Stimulated activated naive CD8-positive, alpha-beta T cell treated with anti-CD3 and anti-CD28 coated beads, Interleukin-15, amount 100 ng/mL, for 72 hours (primary cell): ENCODE measurements at regions not wholly inside any gene's neighbourhood (a gene's known extent, or its start where the extent isn't known, plus 50 kb on each side); places are given as distances from the start of the nearest gene placed in this dataset.

ENCODE experiments used
- ATAC-seq: fragments of 150-1000 bp; cut with Tn5 transposase; 2 replicates; pipeline ENCODE4 v1.10.0; 2021; ENCODE audit warnings: mild to moderate bottlenecking, moderate library complexity
- DNase-seq, 2 donors: peaks; one replicate each; pipeline ENCODE4 v3.0.0; 2021 to 2022
- H3K27ac Mint-ChIP-seq, 2 donors: one replicate each; pipeline ENCODE4 v1.8.0; 2022; ENCODE audit warnings: mild to moderate bottlenecking in 2 of 2, mixed read lengths in 2 of 2, moderate library complexity in 2 of 2
- H3K27me3 Mint-ChIP-seq: one replicate; pipeline ENCODE4 v1.8.0; 2022; ENCODE audit warnings: mixed read lengths
- H3K4me1 Mint-ChIP-seq: one replicate; pipeline ENCODE4 v1.8.0; 2022; ENCODE audit warnings: mild to moderate bottlenecking, mixed read lengths
- H3K4me3 Mint-ChIP-seq, 2 donors: one replicate each; pipeline ENCODE4 v1.8.0; 2022; ENCODE audit warnings: mild to moderate bottlenecking in 2 of 2, mixed read lengths in 2 of 2, moderate library complexity in 1 of 2
- H3K9me3 Mint-ChIP-seq, 2 donors: one replicate each; pipeline ENCODE4 v1.8.0; 2022; ENCODE audit warnings: mixed read lengths in 2 of 2

DNA sequence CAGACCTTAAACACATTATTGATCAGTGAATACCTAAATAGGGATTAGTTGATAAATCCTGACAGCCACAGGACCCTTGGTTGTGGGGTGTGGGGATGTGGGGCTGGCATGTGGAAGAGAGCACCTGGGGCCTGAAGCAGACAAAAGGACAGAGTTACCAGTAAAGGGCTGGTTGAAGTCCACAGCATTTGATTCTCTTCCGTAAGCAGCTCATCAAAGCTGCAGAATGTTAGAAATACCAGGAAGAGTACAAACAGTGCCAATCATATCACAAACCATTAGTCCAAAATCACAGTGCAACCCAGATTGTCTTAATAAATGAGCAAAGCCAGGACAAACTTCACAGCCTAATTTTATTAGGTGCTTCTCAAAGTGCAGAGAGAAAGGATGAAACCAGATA, 92.5 kb upstream of the KL start:
- Mint-ChIP-seq H3K27ac (no peak overlapping the region), H3K4me3 (no peak overlapping the region)
- ATAC-seq, result no peak

DNA sequence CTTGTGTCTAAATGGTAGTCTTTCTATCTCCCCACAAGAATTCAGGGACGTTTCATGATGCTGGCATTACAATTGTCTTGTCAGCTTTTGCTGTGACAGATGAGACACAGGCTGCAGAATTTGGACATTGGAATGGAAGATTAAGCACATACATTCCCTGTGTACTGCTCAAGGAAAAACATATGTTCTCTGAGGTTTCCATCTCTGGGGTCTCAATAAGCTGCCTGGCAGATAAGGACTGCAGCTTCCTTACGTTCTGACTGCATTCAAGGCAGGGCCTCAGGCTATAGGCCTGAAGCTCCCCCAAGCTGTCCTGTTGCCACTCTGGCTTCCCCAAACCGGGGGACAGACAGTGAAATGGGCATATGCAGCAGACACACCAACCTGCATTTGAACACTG, 91.3 kb upstream of the KL start:
- DNase-seq (no peak), ATAC-seq (no peak)
- Mint-ChIP-seq H3K9me3 (no peaks in the 10 kb centered on the region), H3K4me1 (no peaks in the 10 kb centered on the region), H3K27me3 (no peaks in the 10 kb centered on the region), H3K27ac (no peak overlapping the region), H3K4me3 (no peak overlapping the region)

More for the DNA sequence above, 92.5 kb upstream of the KL start:
- no peak for DNase-seq
- Mint-ChIP-seq H3K27me3 (no peaks in the 10 kb centered on the region), H3K4me1 (peaks cover under 1% of the 10 kb centered on the region), H3K9me3 (no peaks in the 10 kb centered on the region)

DNA sequence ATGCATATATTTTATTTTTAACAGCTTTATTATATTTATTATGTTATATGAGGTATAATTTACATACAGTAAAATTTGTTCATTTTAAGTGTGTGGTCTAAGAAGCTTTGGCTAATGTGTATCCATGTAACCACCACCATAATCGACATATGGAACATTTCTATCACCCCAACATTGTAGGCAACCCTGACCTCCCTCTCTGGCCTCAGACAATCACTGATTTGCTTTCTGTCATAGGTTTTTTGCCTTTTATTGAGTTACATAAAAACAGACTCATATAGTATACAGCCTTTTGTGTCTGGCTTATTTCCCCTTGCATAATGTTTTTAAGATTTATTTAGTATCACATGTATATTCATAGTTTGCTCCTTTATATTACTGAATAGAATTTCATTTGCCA, 90.7 kb upstream of the KL start:
- H3K27ac Mint-ChIP-seq, result no peak overlapping the region
- no peaks in the 10 kb centered on the region for H3K9me3 Mint-ChIP-seq
- no peaks in the 10 kb centered on the region for H3K27me3 Mint-ChIP-seq
- no peaks in the 10 kb centered on the region for H3K4me1 Mint-ChIP-seq
- no peak overlapping the region for H3K4me3 Mint-ChIP-seq
- ATAC-seq (no peak), DNase-seq (no peak)

DNA sequence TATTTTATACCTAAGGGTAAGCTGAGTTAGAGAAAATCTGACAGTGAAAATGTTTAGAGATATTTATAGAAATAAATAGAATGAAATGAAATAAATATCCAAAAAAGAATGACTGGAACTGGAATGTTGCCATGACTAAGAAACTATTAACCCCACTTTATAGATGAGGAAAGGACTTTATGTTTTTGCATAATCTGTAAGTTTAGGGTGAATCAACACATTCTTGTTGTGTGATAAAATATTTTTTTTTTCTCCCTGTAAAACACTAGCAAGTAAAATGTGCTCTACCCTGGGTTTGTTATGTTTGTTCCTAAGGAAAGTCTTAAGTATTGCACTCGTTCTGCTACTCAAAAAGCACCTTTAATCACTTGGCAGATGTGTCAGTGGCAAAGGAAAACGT, 83.8 kb upstream of the KL start:
- H3K27ac Mint-ChIP-seq, result no peak overlapping the region
- peaks cover 5 to 14% of the 10 kb centered on the region in 2 donors for H3K9me3 Mint-ChIP-seq
- peaks cover 36% of the 10 kb centered on the region for H3K27me3 Mint-ChIP-seq
- ATAC-seq (no peak), DNase-seq (no peak)
- H3K4me1 Mint-ChIP-seq, result no peaks in the 10 kb centered on the region
- no peak overlapping the region for H3K4me3 Mint-ChIP-seq

DNA sequence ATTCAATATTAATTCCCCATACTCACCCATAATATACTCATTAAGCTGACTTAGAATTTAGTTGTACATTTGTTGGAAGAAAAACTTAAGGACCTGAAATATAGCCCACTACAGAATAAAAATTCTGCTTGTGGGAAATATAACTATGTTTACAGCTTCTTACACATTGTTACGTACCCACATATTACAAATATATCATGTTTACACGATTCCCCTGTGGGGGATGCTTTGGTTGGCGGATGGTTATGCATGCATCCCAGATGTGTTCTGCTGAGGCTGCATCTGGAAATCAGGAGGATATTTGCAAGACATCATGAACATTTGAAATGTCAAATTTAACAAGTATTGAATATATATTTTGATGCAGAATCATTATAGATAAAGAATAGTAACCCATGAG, 79.5 kb upstream of the KL start:
- Mint-ChIP-seq H3K9me3 (peaks cover 5 to 6% of the 10 kb centered on the region in 2 donors), H3K4me3 (no peak overlapping the region), H3K27ac (no peak overlapping the region), H3K4me1 (peaks cover 15% of the 10 kb centered on the region), H3K27me3 (peaks cover 40% of the 10 kb centered on the region)
- DNase-seq (no peak), ATAC-seq (no peak)

DNA sequence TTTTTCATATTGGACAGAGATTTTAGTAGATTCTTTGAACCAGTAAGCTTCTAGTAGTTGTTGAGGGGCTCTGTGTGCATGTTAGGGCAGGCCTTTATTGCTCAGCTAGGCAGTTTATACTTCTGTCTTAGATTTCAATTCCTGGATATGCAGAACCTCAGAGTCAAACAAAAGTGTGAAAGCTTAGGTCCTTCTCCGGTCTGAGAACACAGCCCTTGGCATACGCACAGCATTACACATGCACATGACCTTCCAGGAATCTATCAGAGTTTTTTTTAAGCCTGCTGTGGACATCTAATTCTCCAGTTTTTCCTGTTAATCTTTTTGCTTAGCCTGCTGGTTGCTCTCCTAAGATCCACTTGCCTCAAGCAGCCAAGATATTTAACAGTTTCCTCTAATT, 77.9 kb upstream of the KL start:
- Mint-ChIP-seq H3K27ac (no peak overlapping the region), H3K9me3 (no peaks in the 10 kb centered on the region), H3K4me1 (peaks cover 17% of the 10 kb centered on the region), H3K27me3 (peaks cover 37% of the 10 kb centered on the region), H3K4me3 (no peak overlapping the region)
- no peak for ATAC-seq
- no peak for DNase-seq

DNA sequence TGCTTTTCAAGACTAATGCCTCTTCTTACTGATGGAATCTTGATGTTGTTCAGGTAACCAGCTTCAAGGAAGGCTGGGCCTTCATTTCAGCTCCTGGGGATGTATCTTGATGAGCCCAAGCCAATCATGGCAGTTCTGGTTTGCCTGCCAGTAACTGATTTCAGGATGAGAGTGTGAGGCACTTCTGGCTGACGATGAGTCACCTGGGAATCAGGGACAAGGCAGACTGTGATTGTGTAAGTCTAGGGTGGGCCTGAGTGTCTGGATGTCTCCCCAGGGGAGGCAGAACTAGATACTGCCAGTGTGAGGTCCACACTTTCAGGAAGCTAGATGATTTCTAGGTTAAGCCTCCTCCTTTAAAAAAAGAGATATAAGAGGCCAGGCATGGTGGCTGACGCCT, 77.3 kb upstream of the KL start:
- ATAC-seq, result no peak
- Mint-ChIP-seq H3K27me3 (peaks cover 31% of the 10 kb centered on the region), H3K9me3 (no peaks in the 10 kb centered on the region), H3K27ac (no peak overlapping the region), H3K4me3 (no peak overlapping the region), H3K4me1 (peaks cover 17% of the 10 kb centered on the region)
- DNase-seq, result no peak

DNA sequence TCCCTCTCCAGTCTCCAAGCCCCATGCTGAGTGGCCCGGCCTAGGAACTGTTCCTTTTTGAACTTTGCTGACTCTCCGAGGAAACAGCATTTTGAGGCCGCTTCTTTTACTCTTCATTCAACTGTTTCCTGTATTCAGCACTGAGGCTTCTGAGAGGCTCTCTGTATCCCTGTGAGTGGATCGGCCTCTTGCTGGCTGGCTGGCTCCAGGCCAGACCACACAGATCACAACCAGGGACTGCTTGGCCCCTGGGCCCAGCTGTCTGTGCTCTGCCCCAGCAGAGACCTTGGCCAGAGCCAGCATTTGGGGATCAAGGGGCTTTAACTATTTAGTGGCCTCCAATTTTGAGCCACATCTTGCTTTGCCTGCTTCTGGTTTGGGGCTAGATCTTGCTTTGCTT, 75.6 kb upstream of the KL start:
- DNase-seq, result no peak
- Mint-ChIP-seq H3K27ac (no peak overlapping the region), H3K27me3 (peaks cover 16% of the 10 kb centered on the region), H3K4me1 (peaks cover 17% of the 10 kb centered on the region), H3K9me3 (peaks cover 0 to 10% of the 10 kb centered on the region in 2 donors), H3K4me3 (no peak overlapping the region)
- ATAC-seq, result no peak

DNA sequence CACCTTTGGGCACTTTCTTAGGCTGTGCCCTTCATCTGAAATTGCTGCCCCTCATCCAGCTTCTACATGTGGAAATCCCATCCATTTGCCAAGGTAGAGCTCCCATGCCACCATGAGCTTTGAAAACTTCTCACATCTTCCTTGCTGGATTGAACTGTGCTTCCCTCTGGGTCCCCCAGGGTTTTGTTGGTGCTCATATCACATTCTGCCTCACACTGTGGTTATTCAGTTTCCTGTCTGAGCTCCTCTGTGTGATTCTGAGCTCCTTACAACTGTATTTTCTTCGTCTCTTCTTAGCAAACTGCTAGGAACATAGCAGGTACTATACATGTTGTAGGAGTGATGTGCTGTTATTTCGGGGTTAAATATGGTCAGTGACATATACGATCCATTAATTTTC, 74.9 kb upstream of the KL start:
- Mint-ChIP-seq H3K4me1 (peaks cover 17% of the 10 kb centered on the region), H3K27me3 (peaks cover 8% of the 10 kb centered on the region), H3K4me3 (no peak overlapping the region), H3K27ac (no peak overlapping the region), H3K9me3 (peaks cover 0 to 12% of the 10 kb centered on the region in 2 donors)
- ATAC-seq (peak; percentile 71), DNase-seq (no peak)

DNA sequence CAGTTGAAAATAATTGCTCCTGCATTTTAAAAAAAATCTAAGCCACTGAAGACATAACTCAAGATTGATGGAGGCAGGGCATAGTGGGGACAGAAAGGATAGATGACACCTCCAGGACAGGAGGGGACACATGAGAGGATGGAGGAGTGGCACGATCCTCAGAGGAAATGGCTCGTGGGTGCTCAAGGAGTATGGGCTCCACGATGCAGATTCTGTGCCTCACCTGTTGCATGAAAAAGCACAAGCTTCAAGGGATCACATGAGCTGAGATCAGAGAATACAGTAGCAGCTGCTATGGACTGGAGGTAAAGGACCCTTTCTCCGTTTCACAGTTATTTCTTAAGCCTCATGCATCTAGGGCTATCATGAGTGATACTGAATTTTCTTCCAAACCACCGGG, 69.7 kb upstream of the KL start:
- H3K27me3 Mint-ChIP-seq, result peaks cover 5% of the 10 kb centered on the region
- H3K4me3 Mint-ChIP-seq, result no peak overlapping the region
- H3K9me3 Mint-ChIP-seq, result peaks cover 5 to 12% of the 10 kb centered on the region in 2 donors
- peaks cover 4% of the 10 kb centered on the region for H3K4me1 Mint-ChIP-seq
- no peak for DNase-seq
- no peak for ATAC-seq
- no peak overlapping the region for H3K27ac Mint-ChIP-seq

DNA sequence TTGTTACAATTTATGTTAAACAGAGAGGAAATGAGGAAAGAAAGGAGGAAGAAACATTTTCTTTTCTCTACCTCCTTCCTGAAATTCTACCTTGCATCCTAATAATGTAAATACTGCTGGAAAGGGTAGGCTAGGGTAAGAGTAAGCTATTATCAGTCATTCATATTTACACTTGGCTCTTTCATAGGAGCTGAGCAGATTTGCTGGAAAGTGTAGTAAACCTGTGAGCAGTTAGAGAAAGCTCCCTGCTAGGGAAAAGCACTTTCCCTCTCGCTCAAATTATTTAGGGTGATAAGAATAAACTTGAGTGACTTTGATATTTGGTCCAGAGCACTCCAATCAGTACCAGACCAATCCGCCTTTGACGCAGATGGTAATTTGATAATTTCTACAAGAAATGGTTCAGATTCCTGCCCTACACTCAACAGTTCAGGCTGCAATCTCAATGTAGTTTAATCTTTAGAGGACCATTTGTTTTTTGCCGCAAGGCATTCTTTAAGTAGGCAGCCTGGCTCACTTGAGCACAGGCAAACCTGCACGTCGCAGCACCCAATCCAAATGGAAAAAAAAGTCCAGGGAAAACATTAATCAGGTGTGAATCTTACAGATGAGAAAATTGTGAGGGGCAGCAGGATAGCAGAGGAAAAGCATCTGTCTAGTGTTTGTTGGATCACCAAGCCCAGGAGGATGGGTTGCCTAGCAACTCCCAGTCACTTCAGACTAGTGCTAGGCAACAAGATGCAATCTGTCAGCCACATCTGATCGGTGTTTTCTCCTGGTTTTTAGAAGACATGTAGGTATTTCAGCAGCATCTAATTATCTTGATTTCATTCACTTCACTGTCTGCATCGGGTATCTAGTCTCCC, 68.6 kb upstream of the KL start:
- no peak for DNase-seq
- H3K4me1 Mint-ChIP-seq, result no peaks in the 10 kb centered on the region
- H3K4me3 Mint-ChIP-seq, result no peak overlapping the region
- no peak overlapping the region for H3K27ac Mint-ChIP-seq
- H3K27me3 Mint-ChIP-seq, result no peaks in the 10 kb centered on the region
- peaks cover 5 to 12% of the 10 kb centered on the region in 2 donors for H3K9me3 Mint-ChIP-seq
- ATAC-seq, result no peak

DNA sequence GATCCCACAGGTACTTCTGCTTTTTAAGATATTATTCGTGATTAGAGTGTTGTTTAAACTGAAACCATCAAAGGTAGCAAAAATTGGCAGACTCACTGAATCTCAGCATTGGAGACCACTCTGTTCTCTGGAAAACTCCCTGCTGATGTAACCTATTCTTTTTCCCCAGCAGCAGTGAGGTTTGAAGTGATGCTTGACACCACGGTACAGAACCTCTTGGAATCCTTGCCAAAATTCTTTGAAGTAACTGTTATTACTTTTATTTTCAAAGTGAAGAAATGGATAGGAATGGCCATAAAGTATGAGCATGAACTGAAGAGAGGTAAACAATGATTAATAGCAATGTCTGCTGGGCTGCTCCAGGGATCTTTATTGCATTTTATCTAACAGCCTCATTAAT, 66.4 kb upstream of the KL start:
- DNase-seq, result no peak
- no peak overlapping the region for H3K4me3 Mint-ChIP-seq
- no peaks in the 10 kb centered on the region for H3K4me1 Mint-ChIP-seq
- no peaks in the 10 kb centered on the region for H3K27me3 Mint-ChIP-seq
- H3K9me3 Mint-ChIP-seq, result peaks cover 5 to 10% of the 10 kb centered on the region in 2 donors
- ATAC-seq, result no peak
- no peak overlapping the region for H3K27ac Mint-ChIP-seq

DNA sequence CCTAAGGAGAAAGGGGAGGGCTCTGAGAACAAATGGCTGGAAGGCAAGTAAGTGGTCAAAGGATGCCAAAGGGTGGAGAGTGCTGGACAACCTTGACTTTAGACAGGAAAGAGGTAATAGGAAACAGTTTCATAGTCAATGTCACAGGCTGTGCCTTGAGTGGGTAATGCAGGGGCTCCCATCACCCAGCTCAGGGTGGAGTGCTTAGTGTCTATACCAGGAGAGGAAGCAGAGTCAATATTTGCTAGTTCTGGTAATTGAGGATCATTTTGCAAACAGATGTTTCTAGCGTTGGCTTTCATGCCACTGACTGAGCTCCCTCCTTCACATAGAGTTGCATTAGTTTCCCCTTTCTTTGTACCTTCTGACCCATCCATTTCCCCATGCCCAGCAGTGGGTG, 64.6 kb upstream of the KL start:
- H3K9me3 Mint-ChIP-seq, result peaks cover 0 to 5% of the 10 kb centered on the region in 2 donors
- no peak for ATAC-seq
- H3K27me3 Mint-ChIP-seq, result no peaks in the 10 kb centered on the region
- DNase-seq, result no peak
- no peak overlapping the region for H3K4me3 Mint-ChIP-seq
- no peaks in the 10 kb centered on the region for H3K4me1 Mint-ChIP-seq
- peak overlapping the region in 1 of 2 donors; percentile 37 for H3K27ac Mint-ChIP-seq

DNA sequence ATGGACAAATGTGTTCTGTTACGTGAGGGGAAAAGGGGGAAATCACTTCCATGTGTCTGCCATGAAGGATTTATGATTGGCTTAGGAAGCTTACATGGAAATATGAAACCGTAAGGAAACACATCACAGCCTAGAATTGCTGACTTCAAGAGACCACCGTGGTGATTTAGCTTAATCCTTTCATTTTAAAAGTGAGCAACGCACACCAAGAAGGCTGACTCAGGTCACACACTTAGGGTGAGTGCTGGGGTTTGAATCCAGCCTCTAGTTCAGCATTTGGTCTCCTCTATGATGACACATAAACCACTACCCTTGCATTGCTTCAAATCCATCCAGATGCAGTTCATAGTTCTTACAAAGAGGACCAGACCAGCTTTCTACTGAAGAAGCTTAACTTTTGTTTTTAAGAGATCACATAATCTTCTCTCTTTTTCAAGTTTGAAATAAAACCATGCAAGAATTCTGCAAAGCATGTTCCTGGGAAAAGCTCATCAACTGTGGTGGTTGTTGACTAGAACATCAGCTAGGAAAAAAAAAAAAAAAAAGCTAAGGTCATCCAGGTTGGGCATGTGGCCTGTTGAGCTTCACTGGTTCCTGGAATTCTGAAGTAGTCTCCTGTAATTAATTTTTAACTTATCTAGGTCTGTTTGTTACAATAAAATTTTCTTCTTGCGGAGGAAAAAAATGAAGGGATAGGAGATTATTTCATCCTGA, 60.2 kb upstream of the KL start:
- H3K4me3 Mint-ChIP-seq, result no peak overlapping the region
- H3K4me1 Mint-ChIP-seq, result no peaks in the 10 kb centered on the region
- ATAC-seq (no peak), DNase-seq (no peak)
- peaks cover 0 to under 1% of the 10 kb centered on the region in 2 donors for H3K9me3 Mint-ChIP-seq
- H3K27ac Mint-ChIP-seq, result no peak overlapping the region
- peaks cover 5% of the 10 kb centered on the region for H3K27me3 Mint-ChIP-seq

DNA sequence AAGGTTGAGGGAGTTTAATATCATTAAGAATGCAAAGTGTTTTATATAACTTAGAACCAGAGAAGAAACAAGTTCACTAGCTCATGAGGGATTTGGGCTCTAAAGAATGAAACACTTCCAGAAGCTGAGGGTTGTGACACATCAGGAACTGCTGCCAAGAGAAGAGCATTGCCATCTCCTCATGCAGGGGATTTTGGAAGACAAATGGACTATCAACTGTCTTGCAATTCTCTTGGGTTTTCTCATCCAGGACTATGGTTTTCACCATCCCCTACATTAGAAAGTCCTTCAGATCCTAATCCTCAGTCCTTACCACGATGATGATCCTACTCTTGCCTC, 59.7 kb upstream of the KL start:
- Mint-ChIP-seq H3K4me1 (no peaks in the 10 kb centered on the region), H3K27me3 (peaks cover 5% of the 10 kb centered on the region), H3K4me3 (no peak overlapping the region), H3K27ac (no peak overlapping the region), H3K9me3 (no peaks in the 10 kb centered on the region)
- ATAC-seq (no peak), DNase-seq (no peak)

DNA sequence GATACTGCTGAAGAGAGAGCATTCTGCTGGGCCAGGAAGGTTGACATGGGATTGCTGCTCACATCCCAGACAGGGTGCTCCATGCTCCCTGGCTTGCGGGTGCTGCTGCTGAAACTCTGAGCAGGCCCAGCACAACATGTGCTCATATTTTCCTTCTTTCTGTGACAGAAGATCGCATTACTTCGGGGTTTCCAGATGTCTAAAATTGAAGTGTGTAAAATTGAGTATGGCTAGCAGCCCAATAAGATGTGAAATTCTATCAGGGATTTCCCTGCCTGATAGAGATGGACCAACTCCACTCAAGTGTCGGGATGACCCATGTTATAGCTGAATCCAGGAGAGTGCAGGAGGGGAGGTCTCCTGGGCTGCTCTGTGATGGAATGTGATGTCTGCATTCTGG, 55.6 kb upstream of the KL start:
- Mint-ChIP-seq H3K4me1 (no peaks in the 10 kb centered on the region), H3K9me3 (no peaks in the 10 kb centered on the region), H3K27ac (no peak overlapping the region), H3K4me3 (no peak overlapping the region), H3K27me3 (peaks cover 5% of the 10 kb centered on the region)
- DNase-seq, result no peak
- ATAC-seq, result no peak
